ENCODE measurements at regions not wholly inside any gene's neighbourhood (a gene's known extent, or its start where the extent isn't known, plus 50 kb on each side); places are given as distances from the start of the nearest gene placed in this dataset.

DNA sequence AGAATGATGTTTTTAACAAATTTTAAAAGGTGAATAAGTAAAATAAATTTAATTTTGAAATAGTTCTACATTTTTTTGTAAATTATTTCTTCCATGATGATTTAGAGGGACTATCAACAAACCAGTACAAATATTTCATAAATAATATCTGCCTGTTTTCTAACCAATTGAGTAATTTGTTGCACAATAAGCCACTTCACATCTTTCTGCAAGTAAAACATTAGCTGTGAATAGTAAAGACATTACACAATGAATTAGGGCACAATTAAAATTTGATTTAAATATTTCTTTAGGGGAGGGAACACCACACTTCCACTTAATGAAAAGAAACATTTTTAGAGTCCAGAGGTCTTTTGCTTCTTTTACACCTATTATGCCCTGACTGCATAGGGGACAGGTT lies 118.4 kb upstream of the PTPRK start:
- TF ChIP-seq REST (IDR thresholded peaks at IDR 0.05; ENCODE audit: insufficient read depth in 1 of 2, low read depth in 2 of 2, low read length in 1 of 2): no peak
- TF ChIP-seq CTCF (IDR thresholded peaks at IDR 0.05): no peak
- no peak for TF ChIP-seq POLR2AphosphoS5 (IDR thresholded peaks at IDR 0.05; ENCODE audit: low read depth, low read length)

Data from Panc1 (cell line).